Nephron progenitor cell (in vitro differentiated cells): ENCODE measurements at regions not wholly inside any gene's neighbourhood (a gene's known extent, or its start where the extent isn't known, plus 50 kb on each side); places are given as distances from the start of the nearest gene placed in this dataset.

Experiments
- DNase-seq: peaks from one replicate; pipeline ENCODE4 v3.0.0; 2021
- H3K27ac Mint-ChIP-seq: 2 replicates; pipeline ENCODE4 v1.8.0; 2021; ENCODE audit warnings: mild to moderate bottlenecking, moderate library complexity, mixed read lengths
- H3K27me3 Mint-ChIP-seq: 2 replicates; pipeline ENCODE4 v1.8.0; 2021; ENCODE audit warnings: mild to moderate bottlenecking, low read depth, mixed read lengths; ENCODE audit not compliant: poor library complexity
- H3K36me3 Mint-ChIP-seq: 2 replicates; pipeline ENCODE4 v1.8.0; 2021; ENCODE audit warnings: low read depth, mixed read lengths
- H3K4me1 Mint-ChIP-seq: 2 replicates; pipeline ENCODE4 v1.8.0; 2021; ENCODE audit warnings: mixed read lengths
- H3K4me3 Mint-ChIP-seq: 2 replicates; pipeline ENCODE4 v1.8.0; 2021; ENCODE audit warnings: mild to moderate bottlenecking, moderate library complexity, mixed read lengths
- H3K9me3 Mint-ChIP-seq: 2 replicates; pipeline ENCODE4 v1.8.0; 2021; ENCODE audit warnings: mild to moderate bottlenecking, moderate library complexity, mixed read lengths
- CTCF ChIP-seq: fragments of 200-600 bp; sonication (generic); IDR thresholded peaks from 2 replicates; pipeline ENCODE4 v1.5.0; 2021; ENCODE audit warnings: antibody characterized with exemption

GRCh38 chr1:60998786-60999185 lies 83.6 kb upstream of the NFIA start:
- TF ChIP-seq CTCF, result no peak
- no peaks in the 10 kb centered on the region for H3K9me3 Mint-ChIP-seq
- DNase-seq, result no peak
- H3K4me1 Mint-ChIP-seq, result peaks cover 4% of the 10 kb centered on the region
- no peaks in the 10 kb centered on the region for H3K27me3 Mint-ChIP-seq
- H3K27ac Mint-ChIP-seq, result no peak overlapping the region
- H3K4me3 Mint-ChIP-seq, result no peak overlapping the region
- H3K36me3 Mint-ChIP-seq, result no peaks in the 10 kb centered on the region

- H3K9me3 Mint-ChIP-seq, result no peaks in the 10 kb centered on the region
- H3K4me3 Mint-ChIP-seq, result no peak overlapping the region
- H3K27me3 Mint-ChIP-seq, result no peaks in the 10 kb centered on the region
- H3K36me3 Mint-ChIP-seq, result no peaks in the 10 kb centered on the region
- DNase-seq, result no peak
- H3K27ac Mint-ChIP-seq, result no peak overlapping the region
- no peak for TF ChIP-seq CTCF
- H3K4me1 Mint-ChIP-seq, result peaks cover 24% of the 10 kb centered on the region
These were observed 87.4 kb upstream of the NFIA start for GRCh38 chr1:60994828-60995492.

GRCh38 chr1:60994369-60994768 lies 88.0 kb upstream of the NFIA start:
- no peak for TF ChIP-seq CTCF
- Mint-ChIP-seq H3K4me1 (peaks cover 29% of the 10 kb centered on the region), H3K36me3 (no peaks in the 10 kb centered on the region), H3K9me3 (no peaks in the 10 kb centered on the region), H3K27ac (no peak overlapping the region), H3K4me3 (no peak overlapping the region), H3K27me3 (no peaks in the 10 kb centered on the region)
- no peak for DNase-seq

- TF ChIP-seq CTCF, result no peak
- Mint-ChIP-seq H3K27ac (no peak overlapping the region), H3K4me3 (no peak overlapping the region), H3K27me3 (no peaks in the 10 kb centered on the region), H3K9me3 (no peaks in the 10 kb centered on the region), H3K4me1 (peaks cover 35% of the 10 kb centered on the region), H3K36me3 (no peaks in the 10 kb centered on the region)
- DNase-seq, result no peak
These were observed 90.2 kb upstream of the NFIA start for GRCh38 chr1:60992165-60992564.

- Mint-ChIP-seq H3K27ac (peak overlapping the region; percentile 68), H3K4me3 (no peak overlapping the region), H3K36me3 (no peaks in the 10 kb centered on the region), H3K9me3 (no peaks in the 10 kb centered on the region), H3K27me3 (no peaks in the 10 kb centered on the region), H3K4me1 (peaks cover 35% of the 10 kb centered on the region)
- no peak for TF ChIP-seq CTCF
- DNase-seq, result peak; percentile 13
These were observed 91.7 kb upstream of the NFIA start for GRCh38 chr1:60990714-60991090.
